HG02870 (cell line): ENCODE measurements at regions not wholly inside any gene's neighbourhood (a gene's known extent, or its start where the extent isn't known, plus 50 kb on each side); places are given as distances from the start of the nearest gene placed in this dataset.

ENCODE experiments used
- ATAC-seq: cut with Tn5 transposase; IDR thresholded peaks from one replicate; pipeline ENCODE4 v1.9.1; 2021; ENCODE audit warnings: mild to moderate bottlenecking, moderate library complexity; ENCODE audit not compliant: unreplicated experiment

DNA sequence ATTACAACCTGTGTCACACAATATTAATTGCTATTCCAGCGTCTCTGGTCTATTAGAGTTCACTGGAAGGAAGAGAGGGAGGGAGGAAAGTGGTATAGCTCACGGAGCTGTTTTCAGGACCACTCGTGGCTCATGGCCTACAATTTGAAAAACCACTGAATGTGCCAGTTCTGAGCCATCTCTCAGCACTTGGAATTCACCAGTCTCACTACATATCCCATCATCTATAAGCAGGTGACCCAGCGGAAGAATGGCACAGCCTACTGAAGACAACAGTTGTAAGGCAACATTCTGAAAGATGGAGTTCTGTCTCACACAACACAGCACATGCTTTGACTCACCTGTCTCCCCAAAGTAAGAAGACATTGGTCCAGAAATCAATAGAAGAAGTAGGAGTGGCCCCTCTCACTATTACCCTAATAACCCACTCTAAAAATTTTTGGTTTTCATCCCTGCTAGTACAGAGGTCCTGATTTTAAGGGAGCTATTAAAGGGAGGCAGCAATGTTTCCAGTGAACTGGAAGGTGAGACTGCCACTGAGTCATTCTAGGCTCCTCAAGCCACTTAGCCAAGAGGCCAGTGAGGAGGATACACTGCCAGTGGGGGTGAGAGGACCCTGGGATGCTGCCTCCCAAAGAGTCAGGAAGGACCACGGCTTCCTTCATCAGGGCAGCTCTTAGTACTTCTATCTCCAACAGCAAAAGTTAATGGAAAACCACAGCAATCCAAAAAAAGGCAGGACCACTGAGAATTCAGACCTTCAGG lies 50.0 kb upstream of the DOCK9 start:
- ATAC-seq = no peak

DNA sequence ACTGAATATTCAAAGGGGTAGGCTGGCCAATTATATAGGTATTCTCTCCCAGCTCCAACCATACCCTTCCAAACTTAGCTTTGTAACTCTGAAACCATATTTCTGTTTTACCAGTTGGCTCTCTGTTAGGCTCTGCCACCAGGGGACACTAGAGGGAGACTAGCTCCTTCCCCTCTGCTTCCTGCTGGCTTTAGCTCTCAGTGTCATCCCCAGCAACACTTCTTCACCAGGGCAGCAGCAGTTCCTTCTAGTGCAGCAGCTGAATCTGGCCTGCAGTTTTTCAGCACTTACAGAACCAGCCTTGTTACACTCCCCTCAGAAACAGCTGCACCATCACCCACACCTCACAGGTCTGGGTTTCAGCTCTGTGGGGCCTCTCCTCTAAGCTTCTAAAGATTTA lies 51.0 kb upstream of the DOCK9 start:
- ATAC-seq = no peak

DNA sequence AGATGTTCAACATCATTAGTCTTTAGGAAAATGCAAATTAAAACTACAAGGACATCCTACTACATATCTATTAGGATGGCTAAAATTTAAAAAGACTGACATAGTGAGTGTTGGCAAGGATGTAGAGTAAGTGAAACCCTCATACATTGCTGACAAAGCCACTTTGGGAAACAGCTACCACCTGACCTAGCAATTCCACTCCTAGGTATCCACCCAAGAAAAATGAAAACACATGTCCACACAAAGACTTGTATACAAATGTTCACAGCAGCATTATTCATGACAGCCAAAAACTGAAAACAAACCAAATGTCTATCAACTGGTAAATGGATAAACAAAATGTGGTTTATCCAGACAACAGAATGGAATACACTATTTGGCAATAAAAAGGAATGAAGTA lies 51.7 kb upstream of the DOCK9 start:
- no peak for ATAC-seq

DNA sequence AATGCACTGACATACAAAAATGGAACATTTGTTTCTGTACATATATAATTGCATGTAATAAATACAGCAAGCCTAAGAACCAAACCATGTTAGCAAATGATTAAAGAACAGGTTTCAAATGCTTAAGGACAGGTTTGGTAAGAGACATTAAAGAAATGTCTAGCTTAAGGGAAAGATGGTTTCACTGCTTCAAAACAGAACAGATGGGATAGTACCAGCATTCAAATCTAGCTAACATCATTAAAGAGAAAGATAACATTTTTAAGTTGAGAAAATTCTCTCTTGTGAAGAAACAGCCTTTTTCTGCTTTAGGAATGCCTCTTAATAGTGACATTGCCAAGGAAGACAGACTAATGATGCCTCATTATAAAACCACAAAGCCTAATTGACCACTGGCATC lies 52.5 kb upstream of the DOCK9 start:
- ATAC-seq = no peak

DNA sequence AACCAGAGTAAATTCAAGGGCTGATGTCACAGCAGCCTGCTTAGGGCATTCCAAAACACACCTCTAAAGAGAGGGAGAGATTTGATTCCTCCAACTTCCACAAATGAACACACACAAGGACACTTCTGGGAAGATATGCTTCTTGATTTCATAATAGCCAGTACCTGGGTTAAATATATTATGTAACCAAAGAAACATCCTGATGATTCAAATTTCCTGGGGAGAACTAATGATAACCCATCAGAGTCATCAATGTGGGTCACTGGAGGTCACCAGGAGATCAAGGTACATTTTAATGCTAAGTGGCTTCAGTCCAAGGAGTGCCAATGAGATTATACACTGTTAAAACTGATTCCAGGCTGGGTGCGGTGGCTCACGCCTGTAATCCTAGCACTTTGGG lies 54.0 kb upstream of the DOCK9 start:
- ATAC-seq = no peak

DNA sequence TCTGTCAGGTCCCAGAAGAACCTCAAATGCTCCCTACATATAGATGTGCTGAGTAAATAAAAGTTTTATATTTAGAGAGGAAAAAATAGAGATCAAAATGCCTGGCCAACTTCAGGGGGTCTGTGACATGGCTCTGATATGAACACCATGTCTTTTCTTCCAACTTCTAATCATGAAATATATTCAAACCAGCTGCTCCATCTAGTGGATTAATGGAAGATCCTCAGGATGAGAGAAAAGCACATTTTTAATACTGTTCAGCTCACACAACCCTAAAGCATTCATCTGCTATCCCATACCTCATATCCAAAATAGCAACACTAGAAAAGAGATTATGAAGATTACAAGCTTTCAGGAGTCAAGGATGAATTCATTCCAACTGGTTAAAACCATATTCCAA lies 56.0 kb upstream of the DOCK9 start:
- no peak for ATAC-seq

DNA sequence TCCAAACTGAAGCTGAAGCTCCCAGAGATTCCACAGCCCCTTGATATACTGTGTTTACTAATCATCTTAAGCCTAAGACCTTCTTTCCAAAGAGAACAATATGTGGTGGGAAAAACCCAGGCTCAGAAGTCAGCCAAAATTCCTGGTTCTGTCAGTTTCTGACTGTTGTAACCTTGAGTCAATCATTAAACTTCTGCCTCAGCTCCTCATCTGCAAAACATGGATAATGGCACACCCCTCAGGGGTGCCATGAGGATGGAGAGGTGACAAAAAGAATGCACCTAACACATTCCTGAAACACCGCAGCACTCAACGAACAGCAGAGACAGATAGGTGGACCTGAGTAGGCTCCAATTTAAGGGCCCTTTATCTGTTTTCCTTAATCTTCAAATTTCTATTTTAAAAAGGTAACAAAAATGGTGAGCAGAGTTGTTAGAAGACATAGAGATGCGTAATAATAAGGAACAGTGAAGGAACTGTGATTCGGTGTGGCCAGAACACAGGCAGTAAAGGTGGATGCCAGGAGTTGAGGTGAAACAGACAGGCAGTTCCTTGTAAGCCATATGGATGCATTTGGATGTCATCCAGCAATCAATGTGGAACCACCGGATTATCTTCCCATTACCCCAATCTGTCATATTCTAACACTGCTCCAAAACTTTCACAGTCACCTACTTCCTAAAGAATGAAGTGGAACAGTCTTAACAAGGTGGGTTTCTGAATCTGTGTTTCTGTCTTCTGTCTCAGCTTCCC lies 56.6 kb upstream of the DOCK9 start:
- no peak for ATAC-seq

DNA sequence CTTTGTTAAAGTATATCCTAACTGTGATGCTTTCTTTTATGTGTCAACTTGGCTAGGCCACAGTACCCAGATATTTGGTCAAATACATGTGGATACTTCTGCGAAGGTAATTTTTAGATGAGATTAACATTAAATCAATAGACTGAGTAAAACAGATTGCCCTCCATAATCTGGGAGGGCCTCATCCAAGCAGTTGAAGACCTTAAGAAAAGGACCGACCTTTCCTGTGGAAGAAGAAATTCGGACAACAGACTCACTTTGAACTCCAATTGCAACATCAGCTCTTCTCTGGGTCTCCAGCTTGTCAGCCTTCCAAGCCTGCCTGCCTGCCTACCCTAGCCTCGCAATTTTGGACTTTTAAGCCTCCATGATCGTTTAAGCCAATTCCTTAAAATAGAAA lies 57.9 kb upstream of the DOCK9 start:
- ATAC-seq = no peak

DNA sequence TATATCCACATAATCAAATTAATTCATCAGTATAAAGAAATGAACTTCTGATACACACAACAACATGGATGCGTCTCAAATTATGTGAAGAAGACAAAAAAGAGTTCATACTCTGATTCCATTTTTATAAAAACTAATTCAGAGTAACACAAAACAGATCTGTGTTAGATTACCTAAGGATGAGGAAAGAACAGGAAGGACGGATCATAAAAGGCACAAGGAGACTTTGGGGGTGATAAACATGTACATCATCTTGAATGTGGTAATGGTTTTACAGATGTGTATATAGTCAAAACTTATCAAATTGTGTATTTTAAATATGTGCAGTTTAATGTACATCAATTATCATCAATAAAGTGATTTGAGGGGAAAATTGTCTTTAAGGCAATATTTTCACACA lies 59.9 kb upstream of the DOCK9 start:
- ATAC-seq = no peak

DNA sequence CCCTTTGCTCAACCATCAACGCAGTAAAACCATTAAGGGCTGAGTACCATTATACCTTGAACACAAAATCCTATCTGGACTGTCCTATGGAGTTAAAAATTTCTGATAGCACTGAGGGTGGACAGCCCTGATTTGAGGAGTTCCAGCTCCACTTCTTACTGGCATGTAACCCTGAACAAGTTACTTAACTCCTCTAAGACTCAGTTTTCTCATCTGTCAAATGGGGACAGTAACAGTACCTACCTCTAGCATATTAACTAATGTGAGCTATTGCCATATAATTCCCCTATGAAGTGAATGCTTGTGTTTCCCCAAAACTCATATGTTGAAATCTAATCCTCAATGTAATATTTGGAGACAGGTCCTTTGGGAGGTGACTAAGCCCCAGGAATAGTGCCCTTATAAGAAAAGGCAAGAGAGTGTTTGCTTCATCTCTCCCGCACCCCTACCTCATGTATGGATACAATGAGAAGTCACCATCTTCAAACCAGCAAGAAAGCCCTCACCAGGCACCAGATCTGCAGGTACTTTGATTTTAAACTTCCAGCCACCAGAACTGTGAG lies 61.9 kb upstream of the DOCK9 start:
- no peak for ATAC-seq

DNA sequence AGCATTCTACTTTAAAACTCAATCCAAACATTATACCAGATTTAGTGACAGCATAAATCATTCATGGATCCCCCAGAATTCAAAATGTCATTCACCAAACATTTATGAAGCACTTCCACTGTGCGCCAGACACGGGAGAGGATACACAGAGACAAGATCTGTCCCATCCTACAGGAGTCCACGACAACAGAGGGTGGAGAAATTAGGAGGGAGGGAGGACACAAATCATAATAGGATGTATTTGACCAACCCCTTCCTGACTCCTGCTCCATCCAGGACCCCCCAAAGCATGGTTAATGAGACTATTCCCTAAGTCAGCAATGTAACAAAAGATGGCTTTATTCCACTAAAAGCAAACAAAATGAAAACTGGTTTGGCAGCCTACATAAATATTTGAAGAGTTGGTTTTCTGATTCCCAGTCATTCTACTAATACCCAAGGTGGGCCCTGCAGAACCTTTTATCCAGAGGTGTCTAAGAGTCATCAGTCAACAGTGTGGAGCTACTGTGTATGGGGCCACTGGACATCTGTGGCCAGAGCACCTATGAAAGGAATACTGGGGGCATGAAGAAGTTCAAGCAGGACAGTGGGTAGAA lies 62.8 kb upstream of the DOCK9 start:
- no peak for ATAC-seq

DNA sequence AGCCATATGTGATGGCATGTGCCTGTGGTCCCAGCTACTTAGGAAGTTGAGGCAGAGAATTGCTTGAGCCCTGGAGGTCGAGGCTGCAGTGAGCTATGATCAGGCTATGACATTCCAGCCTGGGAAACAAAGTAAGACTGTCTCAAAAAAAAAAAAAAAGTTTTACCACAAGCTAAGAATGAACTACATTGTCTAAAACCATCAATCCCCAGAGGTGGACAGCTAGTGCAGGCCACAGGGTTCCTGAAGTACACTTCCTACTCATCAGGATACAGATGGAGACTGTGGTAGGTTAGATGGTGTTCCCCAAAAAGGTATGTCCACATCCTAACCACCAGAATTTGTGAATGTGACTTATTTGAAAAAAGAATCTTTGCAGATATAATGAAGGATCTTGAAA lies 63.5 kb upstream of the DOCK9 start:
- ATAC-seq = no peak

DNA sequence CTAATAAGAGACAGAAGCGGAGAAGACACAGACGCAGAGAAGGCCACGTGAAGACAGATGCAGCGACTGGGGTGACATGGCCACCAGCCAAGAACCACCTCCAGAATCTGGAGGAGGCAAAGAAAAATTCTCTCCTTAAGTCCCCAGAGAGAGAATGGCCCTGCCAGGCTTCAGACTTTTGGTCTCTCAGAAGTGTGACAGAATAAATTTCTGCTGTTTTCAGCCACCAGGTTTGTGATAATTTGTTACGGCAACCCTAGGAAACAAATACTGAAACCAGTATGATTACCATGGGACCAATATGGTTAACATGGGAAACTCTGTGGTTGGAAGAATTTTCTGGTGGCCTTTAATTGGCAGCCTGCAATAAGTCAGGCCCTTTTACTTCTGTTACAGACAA lies 63.9 kb upstream of the DOCK9 start:
- ATAC-seq = peak; percentile 48

DNA sequence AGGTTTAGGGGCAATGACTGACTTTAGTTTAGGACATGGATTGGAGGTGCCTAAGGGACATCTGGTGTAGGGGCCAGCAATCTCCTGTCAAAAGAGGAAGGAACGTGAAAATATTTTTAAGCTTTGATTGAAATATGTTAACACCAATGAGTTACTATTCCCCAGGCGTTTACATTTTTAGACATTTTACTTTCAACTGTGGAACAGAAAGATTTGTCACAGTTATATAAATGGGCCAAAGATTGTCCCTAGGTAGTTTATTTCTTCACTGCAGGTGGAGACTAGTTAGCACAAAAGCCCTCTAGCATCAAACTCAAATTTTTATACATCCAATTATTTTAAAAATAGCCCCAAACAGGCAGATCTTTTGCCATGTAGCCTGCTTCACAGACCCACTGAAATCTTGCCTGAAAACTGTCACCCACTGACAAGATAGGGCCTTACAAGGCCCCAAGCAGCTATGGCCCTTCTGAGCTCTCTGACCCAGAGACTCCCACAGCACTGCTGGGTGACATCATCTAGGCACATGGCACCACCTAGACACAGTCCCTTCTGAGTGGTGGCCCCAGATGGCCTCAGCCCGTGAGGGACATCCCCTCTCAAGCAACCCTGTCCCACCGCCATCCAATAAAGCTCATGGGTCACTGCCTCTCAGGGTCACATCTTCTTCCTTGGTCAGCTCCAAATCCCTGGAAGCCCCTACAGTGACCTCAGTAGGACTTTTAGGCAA lies 64.8 kb upstream of the DOCK9 start:
- ATAC-seq = no peak

DNA sequence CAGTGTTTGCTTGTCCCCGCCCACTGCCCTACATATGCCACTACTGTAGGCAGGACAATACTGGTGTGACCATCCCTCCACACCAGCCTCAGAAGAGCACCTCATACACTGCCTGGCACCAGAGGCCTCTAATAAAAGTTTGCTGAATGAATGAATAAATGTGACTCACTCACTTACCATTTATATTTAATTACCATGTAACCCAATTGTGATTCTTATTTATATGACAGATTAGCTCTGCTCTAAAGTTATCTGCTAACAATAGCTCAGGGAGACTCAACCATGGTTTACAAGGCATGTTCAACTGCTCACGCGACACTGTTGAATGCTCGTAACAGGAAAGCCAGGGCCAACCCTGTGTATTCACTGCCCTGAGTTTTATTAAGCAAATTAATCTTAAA lies 66.0 kb upstream of the DOCK9 start:
- no peak for ATAC-seq

DNA sequence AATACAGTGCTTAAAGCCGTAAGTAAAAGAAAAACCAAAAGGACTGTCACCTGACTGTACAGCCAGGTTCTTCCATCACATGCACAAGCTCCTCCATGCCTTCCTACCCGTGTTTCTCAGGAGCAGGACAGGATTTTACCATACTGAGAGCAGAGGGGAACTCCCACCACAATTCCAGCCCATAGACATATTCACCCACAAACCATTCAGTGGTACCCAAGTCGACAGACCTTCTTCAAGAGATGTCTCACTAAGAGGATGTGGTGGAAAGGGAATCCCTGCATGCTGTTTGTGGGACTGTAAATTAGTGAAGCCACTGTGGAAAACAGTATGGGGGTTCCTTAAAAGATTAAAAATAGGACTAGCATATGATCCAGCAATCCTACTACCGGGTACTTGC lies 66.9 kb upstream of the DOCK9 start:
- no peak for ATAC-seq

DNA sequence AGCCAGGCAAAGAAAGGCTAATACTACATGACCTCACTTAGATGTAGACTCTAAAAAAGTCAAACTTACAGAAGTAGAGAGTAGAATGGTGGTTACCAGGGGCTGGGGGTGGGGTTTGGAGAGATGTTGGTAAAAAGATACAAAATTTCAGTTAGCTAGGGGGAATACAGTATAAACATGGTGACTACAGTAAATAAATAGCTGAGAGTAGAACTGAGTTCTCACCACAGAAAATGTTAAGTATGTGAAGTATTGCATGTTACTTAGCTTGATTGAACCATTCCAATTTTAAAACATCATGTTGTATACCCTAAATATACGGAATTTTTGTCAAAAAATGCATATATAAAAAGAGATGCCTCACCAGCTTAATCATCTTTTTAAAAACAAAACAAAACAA lies 67.5 kb upstream of the DOCK9 start:
- ATAC-seq = no peak

DNA sequence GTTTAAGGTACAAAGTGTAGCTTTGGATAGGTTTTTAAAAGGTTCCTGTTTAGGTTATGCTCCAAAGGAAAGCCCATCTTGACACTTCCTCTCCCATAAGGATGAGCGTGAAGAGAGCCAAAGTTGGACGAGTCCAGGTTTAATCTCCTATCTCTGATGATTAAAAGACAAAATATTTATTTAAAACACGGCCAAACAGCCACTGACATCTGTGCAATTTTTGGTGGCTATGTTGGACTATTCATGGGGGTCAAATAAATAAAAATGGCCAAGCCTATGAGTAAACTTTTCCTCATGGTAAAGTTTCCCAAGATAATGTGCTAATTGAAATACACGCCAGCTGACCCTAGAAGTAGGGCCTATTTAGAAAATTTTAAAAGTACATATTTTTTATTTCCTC lies 69.0 kb upstream of the DOCK9 start:
- no peak for ATAC-seq

DNA sequence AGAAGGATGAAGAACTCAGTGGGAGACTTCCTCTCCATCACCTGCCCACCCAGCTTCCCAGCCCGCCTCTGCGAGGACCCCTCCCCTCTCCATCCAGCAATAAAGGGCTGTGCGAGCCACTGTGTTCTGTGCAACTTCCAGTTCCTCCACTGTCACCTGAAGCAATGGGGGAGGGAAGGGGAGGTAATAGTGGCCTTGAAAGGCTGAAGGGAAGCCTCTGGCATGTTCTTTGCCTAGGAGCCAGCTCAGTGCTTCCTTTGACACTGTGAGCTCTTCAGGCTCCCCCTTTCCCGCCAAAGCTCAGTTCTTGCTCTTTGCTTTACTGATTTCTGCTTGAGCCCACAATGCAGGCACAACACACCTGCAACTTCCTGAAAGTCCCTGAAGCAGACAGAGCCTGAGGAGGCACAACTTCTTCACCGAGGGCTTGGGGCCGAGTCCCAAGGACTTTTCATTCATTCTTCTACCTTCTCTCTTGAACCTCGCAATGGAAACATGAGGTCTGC lies 73.2 kb upstream of the DOCK9 start:
- ATAC-seq = no peak

DNA sequence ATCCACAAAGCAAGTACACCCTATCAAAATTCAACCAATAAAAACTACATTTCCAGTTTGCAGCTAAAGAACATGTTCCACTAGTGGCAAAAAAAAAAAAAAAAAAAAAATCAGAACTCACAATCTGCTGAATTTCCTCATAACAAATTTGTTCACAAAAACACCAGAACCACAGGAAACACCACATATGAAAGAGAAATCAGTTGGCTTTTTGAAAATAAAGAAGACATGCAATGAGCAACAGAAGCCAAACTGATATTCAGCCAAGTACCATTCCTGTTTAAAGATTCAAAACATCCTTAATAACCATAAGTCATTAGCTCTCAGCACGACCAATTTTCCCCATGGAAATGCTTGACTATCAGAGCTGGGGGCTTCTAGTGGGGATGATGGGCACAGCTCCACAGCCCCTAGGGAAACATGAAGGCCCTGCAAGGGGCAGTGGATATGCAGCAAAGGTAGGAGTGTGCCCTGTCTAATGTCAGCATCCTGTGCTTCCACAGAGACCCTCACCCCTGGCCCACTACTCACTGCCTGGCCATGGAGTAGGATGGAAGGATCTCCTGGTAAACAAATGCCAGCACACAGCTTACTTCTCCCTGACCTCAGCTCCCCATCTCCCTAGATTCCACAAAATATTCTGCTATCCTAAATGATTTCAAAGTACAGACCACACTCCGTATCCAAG lies 74.0 kb upstream of the DOCK9 start:
- no peak for ATAC-seq
